ENCODE measurements at regions not wholly inside any gene's neighbourhood (a gene's known extent, or its start where the extent isn't known, plus 50 kb on each side); places are given as distances from the start of the nearest gene placed in this dataset.

GRCh38 chr10:3312403-3312940 is 139.9 kb upstream of the PITRM1 start:
- BruUV-seq (replicated peaks) = no TSS peak
- DNase-seq (no peak), ATAC-seq (no peak)
- no peaks in the 10 kb centered on the region for H4K20me1 ChIP-seq (ENCODE audit: low read length)
- no peak for TF ChIP-seq EZH2 (IDR thresholded peaks at IDR 0.05; ENCODE audit: low read length, unreplicated experiment)
- no peak for TF ChIP-seq EZH2phosphoT487 (IDR thresholded peaks at IDR 0.05; ENCODE audit: borderline replicate concordance, low read length)
- TF ChIP-seq CTCF (conservative IDR thresholded peaks at IDR 0.05; ENCODE audit: low read depth, low read length) = no peak
- no peak overlapping the region for H3K9ac ChIP-seq (ENCODE audit: low read length)
- H3K27ac ChIP-seq (ENCODE audit: low read length) = no peak overlapping the region
- no peak overlapping the region for H3K4me2 ChIP-seq (ENCODE audit: low read length)
- intact Hi-C loops (cut with micrococcal nuclease) = no loop called here
- no peaks in the 10 kb centered on the region for H3K79me2 ChIP-seq (ENCODE audit: low read length)
- no peaks in the 10 kb centered on the region for H3K9me2 ChIP-seq (replicated peaks; ENCODE audit: low read length)
- H3K4me1 ChIP-seq (ENCODE audit: insufficient read depth, low read length) = no peaks in the 10 kb centered on the region
- no peaks in the 10 kb centered on the region for H3F3A ChIP-seq (ENCODE audit: low read length, unreplicated experiment)
- no peaks in the 10 kb centered on the region for H3K27me3 ChIP-seq (ENCODE audit: low read length)
- H2AFZ ChIP-seq (ENCODE audit: low read length) = no peak overlapping the region
- no peaks in the 10 kb centered on the region for H3K9me3 ChIP-seq (ENCODE audit: low read length)
- ChIA-PET CTCF (no interaction called here), POLR2A (ENCODE audit: unreplicated experiment) (no interaction called here)
- no peak overlapping the region for H3K4me3 ChIP-seq (ENCODE audit: low read length)
- H3K36me3 ChIP-seq (ENCODE audit: low read depth, low read length) = no peaks in the 10 kb centered on the region

- no peaks in the 10 kb centered on the region for H3K79me2 ChIP-seq (ENCODE audit: low read length)
- intact Hi-C loops (cut with micrococcal nuclease) = no loop called here
- no peak overlapping the region for H3K27ac ChIP-seq (ENCODE audit: low read length)
- no peaks in the 10 kb centered on the region for H4K20me1 ChIP-seq (ENCODE audit: low read length)
- H3K4me3 ChIP-seq (ENCODE audit: low read length) = no peak overlapping the region
- H3K9me2 ChIP-seq (replicated peaks; ENCODE audit: low read length) = no peaks in the 10 kb centered on the region
- no peaks in the 10 kb centered on the region for H3F3A ChIP-seq (ENCODE audit: low read length, unreplicated experiment)
- no TSS peak for BruUV-seq (replicated peaks)
- ChIA-PET POLR2A (ENCODE audit: unreplicated experiment) (no interaction called here), CTCF (no interaction called here)
- H3K36me3 ChIP-seq (ENCODE audit: low read depth, low read length) = no peaks in the 10 kb centered on the region
- H2AFZ ChIP-seq (ENCODE audit: low read length) = no peak overlapping the region
- no peak for TF ChIP-seq EZH2 (IDR thresholded peaks at IDR 0.05; ENCODE audit: low read length, unreplicated experiment)
- TF ChIP-seq CTCF (conservative IDR thresholded peaks at IDR 0.05; ENCODE audit: low read depth, low read length) = no peak
- DNase-seq (no peak), ATAC-seq (no peak)
- H3K4me2 ChIP-seq (ENCODE audit: low read length) = no peak overlapping the region
- no peaks in the 10 kb centered on the region for H3K27me3 ChIP-seq (ENCODE audit: low read length)
- no peaks in the 10 kb centered on the region for H3K9me3 ChIP-seq (ENCODE audit: low read length)
- no peaks in the 10 kb centered on the region for H3K4me1 ChIP-seq (ENCODE audit: insufficient read depth, low read length)
- H3K9ac ChIP-seq (ENCODE audit: low read length) = no peak overlapping the region
These were observed 137.6 kb upstream of the PITRM1 start for GRCh38 chr10:3310016-3310784.

- Histone ChIP-seq H3K9me3 (ENCODE audit: low read length) (no peaks in the 10 kb centered on the region), H3K79me2 (ENCODE audit: low read length) (no peaks in the 10 kb centered on the region), H3K9me2 (replicated peaks; ENCODE audit: low read length) (no peaks in the 10 kb centered on the region), H3K4me2 (ENCODE audit: low read length) (no peak overlapping the region), H4K20me1 (ENCODE audit: low read length) (no peaks in the 10 kb centered on the region), H3K36me3 (ENCODE audit: low read depth, low read length) (no peaks in the 10 kb centered on the region), H3K9ac (ENCODE audit: low read length) (no peak overlapping the region), H2AFZ (ENCODE audit: low read length) (no peak overlapping the region), H3K27ac (ENCODE audit: low read length) (no peak overlapping the region), H3K4me3 (ENCODE audit: low read length) (no peak overlapping the region), H3F3A (ENCODE audit: low read length, unreplicated experiment) (no peaks in the 10 kb centered on the region), H3K4me1 (ENCODE audit: insufficient read depth, low read length) (no peaks in the 10 kb centered on the region), H3K27me3 (ENCODE audit: low read length) (no peaks in the 10 kb centered on the region)
- DNase-seq = no peak
- no peak for ATAC-seq
- BruUV-seq (replicated peaks) = no TSS peak
- intact Hi-C loops (cut with micrococcal nuclease) = no loop called here
- TF ChIP-seq EZH2 (IDR thresholded peaks at IDR 0.05; ENCODE audit: low read length, unreplicated experiment) (no peak), CTCF (conservative IDR thresholded peaks at IDR 0.05; ENCODE audit: low read depth, low read length) (no peak), EZH2phosphoT487 (IDR thresholded peaks at IDR 0.05; ENCODE audit: borderline replicate concordance, low read length) (no peak)
- POLR2A ChIA-PET (ENCODE audit: unreplicated experiment) = no interaction called here
- CTCF ChIA-PET = no interaction called here
These were observed 133.5 kb upstream of the PITRM1 start for GRCh38 chr10:3306050-3306449.

Data from PC-3 (cell line).